ENCODE measurements at regions not wholly inside any gene's neighbourhood (a gene's known extent, or its start where the extent isn't known, plus 50 kb on each side); places are given as distances from the start of the nearest gene placed in this dataset.
"Not testable (repeated sequence)": the region's sequence is repeated elsewhere in the genome, so short reads cannot be mapped to it uniquely, and the experiment has no call there.

DNA sequence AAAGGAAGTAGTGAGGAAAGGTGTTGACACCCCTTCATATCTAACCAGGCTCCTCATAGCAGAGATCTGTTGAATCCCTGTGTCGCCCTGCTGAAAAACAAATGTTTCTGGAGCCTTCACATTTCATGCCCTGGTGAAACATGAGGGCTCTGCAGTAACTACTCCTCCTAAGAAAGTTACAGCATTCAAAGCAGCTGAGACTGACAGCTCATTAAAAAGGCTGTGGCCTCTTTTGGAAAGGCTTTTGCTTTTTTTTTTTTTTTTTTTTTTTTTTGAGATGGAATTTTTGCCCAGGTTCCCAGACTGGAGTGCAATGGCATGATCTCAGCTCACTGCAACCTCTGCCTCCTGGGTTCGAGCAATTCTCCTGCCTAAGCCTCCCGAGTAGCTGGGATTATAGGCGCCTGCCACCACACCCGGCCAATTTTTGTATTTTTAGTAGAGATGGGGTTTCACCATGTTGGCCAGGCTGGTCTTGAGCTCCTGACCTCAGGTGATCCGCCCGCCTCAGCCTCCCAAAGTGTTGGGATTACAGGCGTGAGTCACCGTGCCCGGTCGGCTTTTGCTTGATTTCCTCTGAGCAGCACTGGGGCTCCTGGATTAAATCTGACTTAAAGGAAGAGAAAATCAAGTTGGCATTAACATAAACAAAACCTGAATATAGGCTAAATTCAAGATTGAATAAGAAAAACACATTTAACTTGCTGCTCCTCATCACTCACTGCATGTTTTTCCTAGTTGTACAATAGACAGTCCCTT, 112.9 kb downstream of the PCSK1 start:
- not testable (repeated sequence) for DNase-seq

DNA sequence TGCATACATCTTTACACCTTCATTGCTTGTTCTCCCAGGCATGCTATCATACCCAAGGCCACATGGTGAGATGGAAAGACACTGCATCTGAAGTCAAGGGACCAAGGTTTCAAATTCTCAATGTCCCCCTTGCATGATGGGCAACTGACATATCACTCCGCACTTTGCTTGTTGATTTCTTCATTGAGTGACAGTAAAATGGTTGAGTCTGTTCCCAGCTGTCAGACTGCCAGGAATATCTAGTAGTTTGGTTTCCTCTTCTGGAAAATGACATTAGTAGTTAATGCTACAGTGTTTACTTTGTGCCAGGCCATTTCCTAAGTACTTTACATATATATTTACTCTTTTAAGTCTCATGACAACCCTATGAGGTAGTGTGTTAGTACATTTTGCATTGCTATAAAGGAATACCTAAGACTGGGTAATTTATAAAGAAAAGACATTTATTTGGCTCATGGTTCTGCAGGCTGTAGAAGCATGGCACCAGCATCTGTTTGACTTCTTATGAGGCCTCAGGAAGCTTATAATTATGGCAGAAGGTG, 114.4 kb downstream of the PCSK1 start:
- no peak for DNase-seq

DNA sequence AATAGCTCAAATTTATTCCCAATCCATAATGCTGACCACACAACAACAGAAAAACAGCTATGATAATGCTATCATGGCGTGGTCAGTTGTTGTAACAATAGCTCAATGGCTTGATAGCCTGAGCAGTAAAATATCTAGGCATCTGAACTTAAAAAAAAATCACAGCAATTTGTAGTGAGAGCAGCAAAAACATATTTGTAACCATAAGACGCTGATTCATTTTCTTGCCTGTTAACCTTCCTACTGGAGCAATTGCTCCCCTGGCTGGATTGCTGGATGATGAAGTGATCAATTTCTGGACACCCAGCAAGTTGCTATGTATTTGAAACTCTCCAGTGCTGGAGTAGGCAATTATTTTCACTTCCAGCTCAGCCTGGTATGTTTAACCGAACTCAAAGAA, 115.1 kb downstream of the PCSK1 start:
- DNase-seq, result no peak

DNA sequence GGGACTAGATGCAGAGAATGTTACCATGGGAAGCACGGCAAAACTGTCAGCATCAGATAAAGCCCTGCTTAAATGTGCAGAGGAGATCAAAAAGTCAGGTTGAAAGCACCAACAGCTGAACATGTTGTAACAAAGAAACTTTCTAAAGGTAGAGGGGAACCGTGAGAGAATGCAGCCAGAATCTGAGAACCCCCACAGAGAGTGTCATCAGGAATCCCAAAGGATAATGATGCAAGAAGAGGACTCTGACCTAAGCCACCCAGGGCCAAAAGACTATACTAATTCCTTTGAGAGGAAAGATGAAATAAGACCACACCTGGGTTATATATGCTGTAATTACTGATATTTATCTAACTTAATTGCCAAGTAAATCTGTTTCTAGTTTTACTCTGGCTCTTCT, 116.6 kb downstream of the PCSK1 start:
- DNase-seq, result no peak

DNA sequence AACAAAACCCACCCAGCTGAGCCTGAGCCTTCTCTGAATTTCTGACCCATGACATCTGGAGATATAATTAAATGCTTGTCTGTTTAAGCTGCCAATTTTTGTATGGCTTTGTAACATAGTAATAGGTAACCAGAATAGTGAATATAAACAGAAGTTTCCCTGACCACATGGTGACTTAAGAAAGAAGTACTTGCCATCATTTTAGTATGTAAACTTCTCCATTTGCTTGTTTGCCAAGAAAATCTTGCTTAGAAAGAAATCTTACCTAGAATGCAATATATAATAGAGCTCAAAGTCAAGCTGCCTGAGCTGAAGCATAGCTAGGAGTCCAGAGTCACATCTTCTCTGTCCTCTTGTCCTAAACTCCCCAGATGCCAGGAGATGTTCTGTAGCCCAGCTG, 117.0 kb downstream of the PCSK1 start:
- DNase-seq, result no peak

DNA sequence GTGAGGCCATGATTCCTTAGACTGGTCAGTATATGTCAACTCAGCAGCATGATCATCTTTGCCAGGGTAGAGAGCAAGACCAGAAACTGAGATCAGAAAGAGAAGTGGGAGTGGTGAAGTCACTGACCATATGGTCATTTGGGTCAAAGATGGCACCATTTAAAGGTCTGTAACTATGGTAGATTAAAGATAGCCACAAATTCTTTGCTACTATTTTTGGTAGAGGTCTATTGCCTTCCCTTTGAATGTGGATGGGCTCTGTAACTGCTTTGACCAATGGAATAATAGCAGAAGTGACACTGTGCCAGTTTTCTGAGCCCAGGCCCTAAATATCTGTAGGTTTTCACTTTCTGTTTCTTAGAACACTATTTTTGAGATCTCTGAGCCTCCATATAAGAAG, 117.6 kb downstream of the PCSK1 start:
- no peak for DNase-seq

DNA sequence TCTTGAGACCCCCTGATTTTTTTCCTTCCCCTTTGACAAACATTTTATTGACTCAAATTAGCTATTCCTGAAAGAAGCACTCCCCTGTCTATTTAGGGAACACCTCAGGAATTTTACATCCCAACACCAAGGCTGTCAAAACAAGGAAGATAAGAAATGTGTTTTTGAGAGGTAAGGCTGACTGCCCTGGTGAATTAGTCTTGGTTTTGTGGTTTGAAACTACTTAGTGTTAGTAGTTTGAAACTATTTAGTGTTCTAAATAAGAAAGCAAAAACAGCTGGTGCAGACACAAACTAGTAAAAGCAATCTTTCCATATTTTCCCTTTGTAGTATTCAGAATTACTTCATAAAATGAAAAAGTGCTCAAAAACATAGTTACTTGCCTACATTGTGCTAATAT, 120.7 kb downstream of the PCSK1 start:
- no peak for DNase-seq

DNA sequence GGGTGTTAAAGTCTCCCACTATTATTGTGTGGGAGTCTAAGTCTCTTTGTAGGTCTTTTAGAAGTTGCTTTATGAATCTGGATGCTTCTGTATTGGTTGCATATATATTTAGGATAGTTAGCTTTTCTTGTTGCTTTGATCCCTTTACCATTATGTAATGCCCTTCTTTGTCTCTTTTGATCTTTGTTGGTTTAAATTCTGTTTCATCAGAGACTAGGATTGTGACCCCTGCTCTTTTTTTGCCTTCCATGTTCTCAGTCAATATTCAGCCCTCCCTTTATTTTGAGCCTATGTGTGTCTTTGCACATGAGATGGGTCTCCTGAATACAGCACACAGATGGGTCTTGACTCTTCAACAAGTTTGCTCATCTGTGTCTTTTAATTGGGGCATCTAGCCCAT, 126.0 kb downstream of the PCSK1 start:
- not testable (repeated sequence) for DNase-seq

DNA sequence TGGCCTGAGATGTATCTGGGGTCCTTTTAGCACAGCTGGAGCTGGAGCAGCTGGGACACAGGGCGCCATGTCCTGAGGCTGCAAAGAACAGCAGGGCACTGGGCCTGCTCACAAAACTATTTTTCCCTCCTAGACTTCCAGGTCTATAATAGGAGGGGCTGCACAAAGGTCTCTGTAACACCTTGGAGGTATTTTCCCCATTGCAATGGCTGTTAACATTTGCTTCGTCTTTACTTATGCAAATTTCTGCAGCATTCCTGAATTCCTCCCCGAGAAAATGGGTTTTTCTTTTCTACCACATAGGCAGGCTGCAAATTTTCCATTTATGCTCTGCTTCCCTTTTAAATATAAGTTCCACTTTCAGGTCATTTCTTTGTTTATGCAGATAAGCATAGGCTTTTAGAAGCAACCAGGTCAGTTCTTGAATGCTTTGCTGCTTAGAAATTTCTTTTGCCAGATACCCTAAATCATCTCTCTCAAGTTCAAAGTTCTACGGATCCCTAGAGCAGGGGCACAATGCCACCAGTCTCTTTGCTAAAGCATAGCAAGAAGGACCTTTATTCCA, 130.8 kb downstream of the PCSK1 start:
- no peak for DNase-seq

DNA sequence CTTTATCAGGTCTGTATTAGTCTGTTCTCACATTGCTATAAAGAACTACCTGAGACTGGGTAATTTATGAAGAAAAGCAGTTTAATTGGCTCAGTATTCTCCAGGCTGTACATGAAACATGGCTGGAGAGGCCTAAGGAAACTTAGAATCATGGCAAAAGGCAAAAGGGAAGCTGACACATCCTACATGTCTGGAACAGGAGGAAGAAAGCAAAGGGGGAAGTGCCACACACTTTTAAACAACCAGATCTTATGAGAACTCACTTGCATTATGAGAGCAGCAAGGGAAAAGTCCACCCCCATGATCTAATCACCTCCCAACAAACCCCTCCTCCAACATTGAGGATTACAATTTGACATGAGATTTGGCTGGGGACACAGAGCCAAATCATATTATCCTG, 132.1 kb downstream of the PCSK1 start:
- DNase-seq, result no peak

DNA sequence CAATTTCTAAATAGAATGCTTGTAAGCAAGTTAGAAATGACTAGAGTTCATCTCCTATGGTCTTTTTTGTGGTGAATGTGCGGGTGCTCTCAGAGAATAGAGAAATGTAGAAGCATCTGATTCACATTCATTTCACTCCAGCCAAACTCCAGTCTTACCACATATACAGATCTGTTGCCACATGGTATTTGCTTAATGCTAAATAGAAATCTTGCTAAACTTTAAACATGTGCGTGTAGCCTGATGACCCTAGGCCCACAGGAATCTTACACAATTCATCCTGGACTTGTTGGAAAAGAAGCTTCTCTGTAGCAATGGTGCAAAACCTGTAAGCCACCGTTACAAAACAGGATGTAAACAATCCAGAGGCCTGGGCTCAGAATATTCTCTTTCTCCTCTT, 135.2 kb downstream of the PCSK1 start:
- no peak for DNase-seq

DNA sequence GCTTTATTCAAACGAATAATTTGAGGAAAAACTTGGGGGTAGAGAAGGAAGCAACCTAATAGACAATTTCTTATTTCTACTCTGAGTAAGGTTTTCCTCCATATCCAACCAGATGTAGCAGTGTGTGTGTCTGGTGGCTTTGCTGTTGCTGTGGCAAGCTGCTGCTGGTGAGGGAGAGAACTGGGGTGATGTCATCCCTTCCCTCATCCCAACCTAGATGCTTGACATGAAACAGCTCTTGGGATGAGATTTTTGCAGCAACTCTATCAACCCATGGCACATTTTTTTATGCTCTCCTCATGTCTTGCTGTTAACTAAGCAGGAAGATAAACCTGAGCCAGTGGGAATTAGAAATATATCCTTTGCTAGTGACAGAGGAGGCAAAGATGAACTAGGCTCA, 135.8 kb downstream of the PCSK1 start:
- DNase-seq, result no peak

DNA sequence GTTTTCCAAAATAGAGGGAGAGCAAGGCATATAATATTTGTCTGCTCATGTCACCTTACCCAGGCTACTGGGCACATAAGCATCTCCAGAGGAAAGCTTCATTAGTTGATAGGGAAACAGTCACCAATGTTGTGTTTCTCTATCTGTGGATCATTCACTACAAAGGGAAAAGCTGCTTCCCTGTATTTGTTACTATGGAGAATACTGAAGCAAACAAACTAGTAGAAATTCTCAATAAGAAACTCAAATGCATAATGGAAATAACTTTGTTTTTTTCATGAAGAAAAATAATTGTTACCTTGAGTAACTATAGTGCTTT, 138.2 kb downstream of the PCSK1 start:
- no peak for DNase-seq

DNA sequence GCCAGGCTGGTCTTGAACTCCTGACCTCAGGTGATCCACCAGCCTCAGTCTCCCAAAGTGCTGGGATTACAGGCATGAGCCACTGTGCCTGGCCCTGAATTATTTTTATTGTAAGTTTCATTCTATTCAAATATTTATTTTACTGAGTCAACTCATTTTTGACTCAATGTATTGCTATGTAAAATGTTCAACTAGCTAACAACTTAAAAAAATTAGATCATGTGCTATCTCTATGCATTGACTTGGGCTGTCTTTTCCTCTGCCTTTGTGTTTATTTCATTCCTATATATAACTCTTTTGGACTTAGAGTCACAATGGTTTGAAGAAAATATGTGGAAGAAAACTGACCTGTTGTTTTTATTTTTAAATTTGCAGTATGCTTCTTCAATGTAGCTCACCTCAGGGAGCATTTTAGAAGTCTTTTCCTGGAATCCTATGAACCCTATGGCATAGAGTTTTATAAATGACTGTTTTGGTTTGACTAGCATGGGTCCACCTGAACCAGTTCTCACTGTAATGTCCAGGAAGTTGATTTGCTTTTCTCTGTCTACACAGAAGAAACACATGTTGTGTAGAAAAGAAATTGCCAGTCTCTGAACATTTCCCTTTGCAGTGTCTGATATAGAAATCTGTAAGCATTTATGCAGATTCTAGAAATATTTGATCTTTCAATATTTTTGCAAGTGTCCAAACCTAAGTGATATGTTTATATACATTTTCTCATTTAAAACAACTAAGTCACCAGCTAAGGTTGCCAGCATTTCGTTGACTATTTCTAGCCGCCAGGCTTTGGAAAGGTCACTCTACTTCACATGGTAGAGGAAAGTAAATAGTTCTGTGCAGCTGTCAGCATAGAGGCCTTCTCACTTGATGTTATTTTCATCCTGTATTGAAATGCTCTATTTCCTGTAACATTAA, 138.8 kb downstream of the PCSK1 start:
- DNase-seq, result no peak

DNA sequence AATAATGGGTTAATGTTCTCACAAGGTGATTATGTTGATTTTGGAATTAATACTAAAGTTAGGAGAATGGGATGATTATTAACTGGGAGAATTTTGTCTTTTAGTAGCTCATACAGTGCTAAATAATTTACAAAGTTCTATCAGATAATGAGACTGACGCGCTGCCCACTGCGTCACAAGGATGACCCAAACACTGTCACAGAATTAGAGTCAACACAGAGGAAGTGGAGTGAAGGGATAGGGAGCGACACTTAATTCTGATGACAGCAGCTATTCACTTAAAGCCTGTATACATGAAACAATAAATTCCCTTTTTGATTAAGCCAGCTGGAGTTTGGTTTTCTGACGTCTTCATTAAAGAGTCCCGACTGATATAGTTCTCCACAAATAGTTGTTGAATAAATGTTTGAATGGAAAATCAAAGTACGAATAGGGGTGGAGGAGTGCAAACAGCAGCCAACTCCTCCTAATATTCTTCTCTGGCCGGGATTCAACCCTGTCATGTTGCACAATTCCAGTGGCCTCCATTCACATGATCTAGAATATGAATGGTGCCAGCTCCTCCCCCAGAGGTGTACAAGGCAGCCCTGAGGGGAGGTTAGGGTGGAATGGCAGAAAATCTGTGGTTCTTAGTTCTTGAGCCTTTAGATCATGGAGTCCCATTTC, 140.3 kb downstream of the PCSK1 start:
- no peak for DNase-seq

DNA sequence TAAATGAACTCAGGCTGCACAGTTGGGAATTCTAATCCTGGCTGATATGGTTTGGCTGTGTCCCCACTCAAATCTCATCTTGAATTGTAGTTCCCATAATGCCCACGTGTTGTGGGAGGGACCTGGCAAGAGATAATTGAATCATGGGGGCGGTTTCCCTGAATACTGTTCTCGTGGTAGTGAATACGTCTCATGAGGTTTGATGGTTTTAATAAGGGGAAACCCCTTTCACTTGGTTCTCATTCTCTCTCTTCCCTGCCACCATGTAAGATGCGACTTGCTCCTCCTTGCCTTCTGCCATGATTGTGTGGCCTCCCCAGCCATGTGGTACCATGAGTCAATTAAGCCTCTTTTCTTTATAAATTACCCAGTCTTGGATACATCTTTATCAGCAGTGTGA, 143.8 kb downstream of the PCSK1 start:
- DNase-seq, result not testable (repeated sequence)

DNA sequence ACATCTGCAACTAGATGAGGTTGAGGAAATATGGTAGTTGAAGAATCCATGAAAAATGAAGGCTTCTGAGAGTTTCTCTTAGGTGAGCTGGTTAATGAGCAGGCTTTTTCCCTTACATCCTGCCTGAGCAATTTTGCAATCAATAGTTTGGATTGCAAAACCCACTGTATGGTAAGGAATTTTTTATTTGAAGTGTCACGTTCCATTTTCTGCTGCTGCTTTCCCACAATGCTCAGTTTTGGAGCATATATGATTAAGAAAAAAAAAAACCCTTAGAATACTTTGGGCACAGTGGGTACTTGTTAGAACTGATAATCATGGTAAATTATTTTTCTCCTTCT, 144.2 kb downstream of the PCSK1 start:
- DNase-seq, result no peak

DNA sequence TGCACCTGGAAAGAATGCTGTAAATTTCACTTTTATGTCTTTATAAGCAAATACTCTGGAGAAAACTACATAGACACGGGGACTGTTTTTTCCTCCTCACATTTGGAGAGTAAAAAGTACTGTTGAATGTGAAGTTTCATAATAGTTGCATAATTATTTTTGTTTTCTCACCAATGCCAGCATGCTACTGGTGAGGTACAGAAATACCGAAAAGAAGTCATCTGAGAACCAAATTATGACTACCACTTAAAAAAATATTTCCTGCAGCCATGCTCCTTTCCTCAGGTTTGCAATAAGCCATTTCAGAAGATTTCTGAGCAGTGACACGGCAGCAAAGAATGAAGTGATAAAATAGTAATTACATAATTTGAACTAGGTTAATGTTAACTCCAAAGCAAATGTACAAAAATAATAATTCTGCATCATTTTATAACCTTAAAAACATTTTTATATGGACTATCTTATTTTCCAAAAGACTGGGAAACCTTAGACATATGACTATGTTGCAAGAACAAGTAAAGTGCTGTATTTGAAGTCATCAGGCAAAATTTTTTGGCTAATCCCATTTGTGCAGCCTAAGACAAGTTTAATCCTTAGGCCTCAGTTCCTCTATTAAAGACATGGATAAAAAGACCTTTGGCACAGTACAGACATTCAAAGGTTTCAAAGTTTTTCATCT, 144.7 kb downstream of the PCSK1 start:
- DNase-seq, result no peak

DNA sequence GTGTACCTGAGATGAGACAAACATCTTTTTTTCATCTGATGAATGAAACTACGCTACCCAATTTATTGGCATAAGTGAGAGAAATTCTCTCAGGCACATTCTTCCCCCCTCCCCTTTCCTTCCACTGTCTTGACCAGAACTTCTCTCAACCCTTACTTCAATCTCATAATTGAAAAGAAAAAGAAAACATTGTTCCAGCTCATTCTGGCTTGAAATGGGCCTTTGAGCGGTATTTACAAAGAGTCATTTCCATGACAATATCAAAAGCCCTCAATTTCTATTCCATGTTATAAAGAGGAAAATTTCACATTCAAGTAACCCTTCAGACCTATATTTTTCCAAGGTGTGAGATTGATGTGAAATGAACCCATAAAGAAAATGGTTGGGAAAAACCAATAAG, 145.9 kb downstream of the PCSK1 start:
- DNase-seq, result no peak

DNA sequence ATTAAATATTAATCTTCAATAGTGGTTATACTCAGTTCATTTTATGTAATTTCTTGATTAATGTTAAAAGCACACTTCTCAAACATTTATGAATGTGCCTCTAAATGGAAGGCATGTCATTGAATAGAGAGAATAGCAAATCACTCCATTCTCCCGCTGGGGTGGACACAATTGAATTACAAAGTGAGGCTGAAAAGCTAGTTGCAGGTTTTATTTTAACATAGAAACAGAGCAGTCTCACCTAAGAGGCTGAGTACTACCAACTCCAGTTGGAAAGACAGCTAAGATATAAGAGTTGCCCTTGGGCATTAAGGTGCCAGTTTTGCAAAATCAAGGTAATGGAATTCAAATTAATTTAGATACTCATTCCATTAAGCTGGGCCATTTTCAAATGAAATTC, 147.2 kb downstream of the PCSK1 start:
- DNase-seq, result no peak

DNA sequence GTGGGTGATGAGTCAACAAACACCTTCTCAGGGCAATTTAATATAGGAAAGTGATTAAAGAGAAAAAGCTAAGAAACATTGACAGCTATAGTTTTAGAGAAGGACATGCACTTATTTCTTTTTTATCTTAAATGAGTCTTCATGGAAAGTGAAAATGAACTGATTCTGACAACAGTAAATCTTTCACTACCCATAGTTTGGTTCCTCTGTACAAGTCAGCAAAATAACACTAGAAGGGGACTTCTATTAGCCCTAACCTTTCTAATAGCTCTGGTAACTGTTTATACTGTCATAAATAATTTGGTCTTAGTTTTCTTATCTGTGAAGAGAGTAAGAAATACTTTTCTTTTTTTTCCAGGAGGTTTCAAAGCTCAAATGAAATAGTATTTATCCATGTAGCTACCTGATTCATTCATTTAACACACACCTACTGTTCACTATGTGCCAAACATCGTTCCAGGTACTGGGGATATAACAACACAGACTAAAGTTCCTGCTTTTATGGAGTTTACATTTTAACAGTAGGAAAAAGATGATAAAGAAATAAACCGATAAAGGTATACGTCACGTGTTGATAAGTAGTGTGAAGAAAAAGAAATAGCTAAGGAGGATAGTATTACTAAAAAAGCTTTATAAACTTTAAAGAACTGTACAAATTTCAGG, 148.2 kb downstream of the PCSK1 start:
- DNase-seq, result no peak

DNA sequence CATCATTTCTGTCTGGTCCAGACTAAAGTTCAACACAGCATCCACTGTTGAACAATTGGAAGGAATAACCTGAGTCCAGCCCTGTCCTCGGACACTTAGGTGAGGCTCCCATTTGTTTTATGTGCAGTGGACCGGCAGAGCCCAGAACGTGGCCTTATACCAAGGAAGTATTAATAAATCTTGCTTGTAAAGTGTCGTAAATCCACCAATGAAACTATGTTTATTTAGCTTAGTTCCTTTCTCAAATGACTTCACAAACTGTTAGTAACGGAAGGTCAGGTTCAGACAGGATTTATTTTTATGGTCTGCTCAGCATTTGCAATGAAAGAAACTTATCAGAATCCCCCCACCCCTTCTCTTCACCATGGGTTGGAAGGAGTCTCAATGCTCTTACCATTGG, 149.5 kb downstream of the PCSK1 start:
- DNase-seq, result no peak

Data from NCI-H1417 treated with DMSO at 0.1 percent for 48 hours (cell line).